H9 (cell line): ENCODE measurements at regions not wholly inside any gene's neighbourhood (a gene's known extent, or its start where the extent isn't known, plus 50 kb on each side); places are given as distances from the start of the nearest gene placed in this dataset.

Source experiments
- DNase-seq: peaks from one replicate; pipeline ENCODE4 v3.0.0-alpha.2; 2017
- H2AFZ ChIP-seq: one replicate; pipeline ENCODE4 v1.6.1; 2013; ENCODE audit warnings: mild to moderate bottlenecking, low read length, control low read depth, moderate library complexity
- H2AK5ac ChIP-seq: 2 replicates; pipeline ENCODE4 v1.6.1; 2013; ENCODE audit warnings: low read length, control low read depth, mixed read lengths; ENCODE audit not compliant: insufficient read length
- H2BK120ac ChIP-seq: one replicate; pipeline ENCODE4 v1.6.1; 2013; ENCODE audit warnings: low read depth, mild to moderate bottlenecking, low read length, control low read depth, inconsistent platforms; ENCODE audit not compliant: poor library complexity, severe bottlenecking
- H2BK12ac ChIP-seq: 2 replicates; pipeline ENCODE4 v1.6.1; 2013; ENCODE audit warnings: low read length, control low read depth, mixed read lengths, low read depth; ENCODE audit not compliant: insufficient read length
- H2BK15ac ChIP-seq: 2 replicates; pipeline ENCODE4 v1.6.1; 2013; ENCODE audit warnings: low read depth, low read length, control low read depth
- H2BK20ac ChIP-seq: one replicate; pipeline ENCODE4 v1.6.1; 2013; ENCODE audit warnings: low read depth, mild to moderate bottlenecking, low read length, control low read depth, inconsistent platforms; ENCODE audit not compliant: poor library complexity, severe bottlenecking
- H2BK5ac ChIP-seq: 2 replicates; pipeline ENCODE4 v1.6.1; 2013; ENCODE audit warnings: low read length, control low read depth, mixed read lengths; ENCODE audit not compliant: insufficient read length
- H3K14ac ChIP-seq: 2 replicates; pipeline ENCODE4 v1.6.1; 2013; ENCODE audit warnings: low read length, control low read depth; ENCODE audit not compliant: insufficient read depth
- H3K18ac ChIP-seq: 2 replicates; pipeline ENCODE4 v1.6.1; 2013; ENCODE audit warnings: low read depth, mild to moderate bottlenecking, mixed read lengths, low read length, control low read depth; ENCODE audit not compliant: insufficient read length
- H3K23ac ChIP-seq: 2 replicates; pipeline ENCODE4 v1.6.1; 2013; ENCODE audit warnings: low read length, control low read depth, mixed read lengths, low read depth; ENCODE audit not compliant: insufficient read length
- H3K23me2 ChIP-seq: 2 replicates; pipeline ENCODE4 v1.6.1; 2013; ENCODE audit warnings: low read depth, mild to moderate bottlenecking, mixed read lengths, low read length, control low read depth; ENCODE audit not compliant: insufficient read length, poor library complexity, severe bottlenecking
- H3K27ac ChIP-seq: 2 replicates; pipeline ENCODE4 v1.5.1; 2013; ENCODE audit warnings: low read length, control low read depth, mixed read lengths, low read depth; ENCODE audit not compliant: insufficient read length
- H3K27me3 ChIP-seq: 2 replicates; pipeline ENCODE4 v1.6.1; 2013; ENCODE audit warnings: low read length, control low read depth, inconsistent platforms; ENCODE audit not compliant: insufficient read depth
- H3K4ac ChIP-seq: 2 replicates; pipeline ENCODE4 v1.6.1; 2013; ENCODE audit warnings: low read depth, mild to moderate bottlenecking, control low read depth, inconsistent platforms, low read length, moderate library complexity
- H3K4me1 ChIP-seq: 2 replicates; pipeline ENCODE4 v1.6.1; 2013; ENCODE audit warnings: low read length, control low read depth, inconsistent platforms; ENCODE audit not compliant: insufficient read depth
- H3K4me2 ChIP-seq: 2 replicates; pipeline ENCODE4 v1.6.1; 2013; ENCODE audit warnings: low read length, control low read depth, mixed read lengths; ENCODE audit not compliant: insufficient read length, insufficient read depth
- H3K56ac ChIP-seq: 2 replicates; pipeline ENCODE4 v1.6.1; 2013; ENCODE audit warnings: low read depth, mild to moderate bottlenecking, mixed read lengths, low read length, control low read depth; ENCODE audit not compliant: insufficient read length
- H3K79me1 ChIP-seq: 2 replicates; pipeline ENCODE4 v1.6.1; 2013; ENCODE audit warnings: low read depth, mild to moderate bottlenecking, moderate library complexity, low read length, control low read depth, inconsistent platforms; ENCODE audit not compliant: insufficient read depth, poor library complexity, severe bottlenecking
- H3K79me2 ChIP-seq: 2 replicates; pipeline ENCODE4 v1.6.1; 2013; ENCODE audit warnings: low read length, control low read depth, inconsistent platforms; ENCODE audit not compliant: insufficient read depth
- H3K9ac ChIP-seq: 2 replicates; pipeline ENCODE4 v1.6.1; 2013; ENCODE audit warnings: low read length, control low read depth, mixed read lengths; ENCODE audit not compliant: insufficient read length; ENCODE audit errors: extremely low read depth
- H3K9me3 ChIP-seq: one replicate; pipeline ENCODE4 v1.6.1; 2013; ENCODE audit warnings: low read depth, low read length, inconsistent platforms; ENCODE audit not compliant: control insufficient read depth
- H3T11ph ChIP-seq: one replicate; pipeline ENCODE4 v1.6.1; 2013; ENCODE audit warnings: mild to moderate bottlenecking, low read length, control low read depth, inconsistent platforms
- H4K20me1 ChIP-seq: one replicate; pipeline ENCODE4 v1.6.1; 2013; ENCODE audit not compliant: control insufficient read depth, insufficient read length, insufficient read depth
- H4K5ac ChIP-seq: 2 replicates; pipeline ENCODE4 v1.6.1; 2013; ENCODE audit warnings: low read depth, mild to moderate bottlenecking, mixed read lengths, low read length, control low read depth; ENCODE audit not compliant: insufficient read length
- H4K8ac ChIP-seq: replicated peaks from 2 replicates; pipeline ENCODE4 v1.6.1; 2013; ENCODE audit warnings: low read length, control low read depth, mixed read lengths, low read depth; ENCODE audit not compliant: insufficient read length
- H4K91ac ChIP-seq: 2 replicates; pipeline ENCODE4 v1.6.1; 2013; ENCODE audit warnings: low read depth, mild to moderate bottlenecking, moderate library complexity, mixed read lengths, low read length, control low read depth; ENCODE audit not compliant: insufficient read length
- H3K27ac Mint-ChIP-seq, 3 experiments: 2 replicates in 2 of 3; 3 replicates in 1 of 3; pipeline ENCODE4 v1.8.0; 2020 to 2021; ENCODE audit warnings: mixed read lengths in 3 of 3, mild to moderate bottlenecking in 1 of 3, moderate library complexity in 1 of 3
- H3K27me3 Mint-ChIP-seq: 2 replicates; pipeline ENCODE4 v1.8.0; 2021; ENCODE audit warnings: low read depth, mild to moderate bottlenecking, moderate library complexity, mixed read lengths
- H3K36me3 Mint-ChIP-seq, 3 experiments: 2 replicates in 2 of 3; 3 replicates in 1 of 3; pipeline ENCODE4 v1.8.0; 2020 to 2021; ENCODE audit warnings: low read depth in 3 of 3, mixed read lengths in 3 of 3; ENCODE audit not compliant: insufficient read depth in 1 of 3
- H3K4me1 Mint-ChIP-seq, 2 experiments: 2 replicates each; pipeline ENCODE4 v1.8.0; 2020; ENCODE audit warnings: mixed read lengths in 2 of 2
- H3K4me3 Mint-ChIP-seq, 2 experiments: 2 replicates in 1 of 2; 3 replicates in 1 of 2; pipeline ENCODE4 v1.8.0; 2020 to 2021; ENCODE audit warnings: mild to moderate bottlenecking in 2 of 2, mixed read lengths in 2 of 2, moderate library complexity in 1 of 2
- H3K9me3 Mint-ChIP-seq, 2 experiments: 2 replicates in 1 of 2; 3 replicates in 1 of 2; pipeline ENCODE4 v1.8.0; 2020; ENCODE audit warnings: mild to moderate bottlenecking in 2 of 2, mixed read lengths in 2 of 2, moderate library complexity in 1 of 2
- WGBS: extraction: QIAGEN DNeasy Blood & Tissue Kit; methylation state at CpG from one replicate; pipeline ENCODE4 v1.1.7; 2013; ENCODE audit warnings: missing lambda C conversion rate, low lambda C conversion rate, mixed read lengths; ENCODE audit not compliant: insufficient read length; ENCODE audit errors: extremely low coverage; 5-methylcytosine and 5-hydroxymethylcytosine counted together
- TF ChIP-seq, protein P1 (sequence below): fragments of 200-600 bp; sonication (generic); conservative IDR thresholded peaks from 3 replicates; pipeline ENCODE4 v1.8.0; 2021; ENCODE audit warnings: antibody characterized with exemption, mild to moderate bottlenecking

DNA sequence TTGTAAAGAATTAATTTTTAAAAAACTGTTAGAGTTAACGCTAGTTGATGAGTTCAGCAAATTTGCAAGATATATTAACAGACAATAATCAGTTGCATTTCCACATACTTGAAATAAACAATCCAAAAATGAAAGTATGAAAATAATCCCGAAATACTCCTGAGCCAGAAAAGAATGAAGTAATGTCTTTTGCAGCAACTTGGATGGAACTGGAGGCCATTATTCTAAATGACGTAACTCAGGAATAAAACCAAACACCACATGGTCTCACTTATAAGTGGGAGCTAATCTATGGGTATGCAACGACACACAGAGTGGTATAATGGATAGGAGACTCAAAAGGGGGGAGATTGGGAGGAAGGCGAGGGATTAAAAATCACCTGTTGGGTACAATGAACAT, 872.9 kb upstream of the GJE1 start:
- H3K27ac Mint-ChIP-seq = no peak overlapping the region
- no peak for DNase-seq
- H3K9me3 Mint-ChIP-seq = no peaks in the 10 kb centered on the region; a peak in 1 of 5 replicates
- no peak overlapping the region for H3T11ph ChIP-seq
- H2AK5ac ChIP-seq = no peak overlapping the region
- no peaks in the 10 kb centered on the region for H4K20me1 ChIP-seq
- no peaks in the 10 kb centered on the region for H3K79me1 ChIP-seq
- H2BK5ac ChIP-seq = no peak overlapping the region
- no peak overlapping the region for H2AFZ ChIP-seq
- no peak overlapping the region for H2BK120ac ChIP-seq
- H3K4me2 ChIP-seq = no peak overlapping the region
- H3K4me1 Mint-ChIP-seq = peaks cover 0 to 7% of the 10 kb centered on the region in 2 experiments; a peak in 1 of 4 replicates
- no peak overlapping the region for H3K9ac ChIP-seq
- H3K27ac ChIP-seq = no peak overlapping the region
- no peak overlapping the region for H2BK15ac ChIP-seq
- no peak overlapping the region for H2BK20ac ChIP-seq
- H3K36me3 Mint-ChIP-seq = no peaks in the 10 kb centered on the region
- H3K56ac ChIP-seq = no peak overlapping the region
- H3K4ac ChIP-seq = no peak overlapping the region
- H3K79me2 ChIP-seq = no peaks in the 10 kb centered on the region
- no peak overlapping the region for H4K5ac ChIP-seq
- H3K4me1 ChIP-seq = no peaks in the 10 kb centered on the region
- H3K23me2 ChIP-seq = no peaks in the 10 kb centered on the region
- no peak overlapping the region for H4K8ac ChIP-seq
- H3K23ac ChIP-seq = no peak overlapping the region
- WGBS = no CpG with 5 or more reads among the region's 5 CpGs
- H3K18ac ChIP-seq = no peak overlapping the region
- H3K9me3 ChIP-seq = no peaks in the 10 kb centered on the region
- H4K91ac ChIP-seq = no peak overlapping the region
- H3K27me3 ChIP-seq = no peaks in the 10 kb centered on the region
- H3K4me3 Mint-ChIP-seq = no peak overlapping the region; a peak in 1 of 5 replicates
- no peak overlapping the region for H3K14ac ChIP-seq
- TF ChIP-seq, protein P1, sequence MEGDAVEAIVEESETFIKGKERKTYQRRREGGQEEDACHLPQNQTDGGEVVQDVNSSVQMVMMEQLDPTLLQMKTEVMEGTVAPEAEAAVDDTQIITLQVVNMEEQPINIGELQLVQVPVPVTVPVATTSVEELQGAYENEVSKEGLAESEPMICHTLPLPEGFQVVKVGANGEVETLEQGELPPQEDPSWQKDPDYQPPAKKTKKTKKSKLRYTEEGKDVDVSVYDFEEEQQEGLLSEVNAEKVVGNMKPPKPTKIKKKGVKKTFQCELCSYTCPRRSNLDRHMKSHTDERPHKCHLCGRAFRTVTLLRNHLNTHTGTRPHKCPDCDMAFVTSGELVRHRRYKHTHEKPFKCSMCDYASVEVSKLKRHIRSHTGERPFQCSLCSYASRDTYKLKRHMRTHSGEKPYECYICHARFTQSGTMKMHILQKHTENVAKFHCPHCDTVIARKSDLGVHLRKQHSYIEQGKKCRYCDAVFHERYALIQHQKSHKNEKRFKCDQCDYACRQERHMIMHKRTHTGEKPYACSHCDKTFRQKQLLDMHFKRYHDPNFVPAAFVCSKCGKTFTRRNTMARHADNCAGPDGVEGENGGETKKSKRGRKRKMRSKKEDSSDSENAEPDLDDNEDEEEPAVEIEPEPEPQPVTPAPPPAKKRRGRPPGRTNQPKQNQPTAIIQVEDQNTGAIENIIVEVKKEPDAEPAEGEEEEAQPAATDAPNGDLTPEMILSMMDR = no peak
- H3K27me3 Mint-ChIP-seq = no peaks in the 10 kb centered on the region
- no peak overlapping the region for H2BK12ac ChIP-seq
